ENCODE measurements at regions not wholly inside any gene's neighbourhood (a gene's known extent, or its start where the extent isn't known, plus 50 kb on each side); places are given as distances from the start of the nearest gene placed in this dataset.

- TF ChIP-seq CTCF (IDR thresholded peaks at IDR 0.05; ENCODE audit: low read depth, low read length, poor library complexity, severe bottlenecking) (no peak), EZH2phosphoT487 (IDR thresholded peaks at IDR 0.05; ENCODE audit: borderline replicate concordance, low read length) (no peak)
Observed at GRCh38 chr4:23718435-23718834, 171.4 kb downstream of the PPARGC1A start.
